Choroid plexus epithelial cell (primary cell): ENCODE measurements at regions not wholly inside any gene's neighbourhood (a gene's known extent, or its start where the extent isn't known, plus 50 kb on each side); places are given as distances from the start of the nearest gene placed in this dataset.
A peak's percentile ranks its signal among the peaks of the same experiment; 100 is the strongest.
"Not testable (repeated sequence)": the region's sequence is repeated elsewhere in the genome, so short reads cannot be mapped to it uniquely, and the experiment has no call there.

ENCODE experiments used
- DNase-seq: peaks from one replicate; pipeline ENCODE4 v3.0.0-alpha.2; 2010; ENCODE audit warnings: low read depth
- H3K4me3 ChIP-seq: 2 replicates; pipeline ENCODE4 v1.5.1; 2011; ENCODE audit warnings: low read depth, mild to moderate bottlenecking, control low read depth, low read length, moderate library complexity
- CTCF ChIP-seq: conservative IDR thresholded peaks from 2 replicates; pipeline ENCODE4 v1.5.1; 2011; ENCODE audit warnings: low read depth, mild to moderate bottlenecking, control low read depth, inconsistent platforms, low read length, moderate library complexity

DNA sequence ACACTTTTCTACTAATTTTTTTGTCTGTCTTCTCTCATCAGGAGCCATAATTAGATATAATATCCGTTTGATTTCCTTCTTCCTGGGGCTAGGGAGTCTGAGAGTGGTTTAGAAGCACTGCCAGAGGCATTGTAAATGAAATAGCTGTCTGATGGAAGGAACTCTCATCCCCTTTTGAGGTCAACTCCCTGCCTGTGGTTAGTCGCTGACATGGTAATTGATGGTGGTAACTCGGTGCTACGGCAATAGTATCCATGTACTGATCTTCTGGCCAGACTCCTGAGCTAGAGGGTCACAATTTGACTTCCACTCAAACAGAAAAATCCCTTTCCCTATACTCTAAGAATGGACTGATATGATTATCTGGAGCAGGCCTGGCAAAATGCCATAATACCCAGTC lies 108.1 kb upstream of the TRPC5 start:
- no peak for DNase-seq
- no peak for TF ChIP-seq CTCF
- no peak overlapping the region for H3K4me3 ChIP-seq

DNA sequence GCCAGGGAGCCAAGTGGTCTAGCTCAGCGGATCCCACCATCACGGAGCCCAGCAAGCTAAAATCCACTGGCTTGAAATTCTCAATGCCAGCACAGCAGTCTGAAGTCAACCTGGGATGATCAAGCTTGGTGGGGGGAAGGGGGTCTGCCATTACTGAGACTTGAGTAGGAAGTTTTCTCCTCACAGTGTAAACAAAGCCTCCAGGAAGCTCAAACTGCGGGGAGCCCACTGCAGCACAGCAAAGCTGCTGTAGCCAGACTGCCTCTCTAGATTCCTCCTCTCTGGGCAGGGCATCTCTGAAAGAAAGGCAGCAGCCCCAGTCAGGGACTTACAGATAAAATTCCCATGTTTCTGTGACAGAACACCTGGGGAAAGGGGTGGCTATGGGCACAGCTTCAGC lies 98.8 kb upstream of the TRPC5 start:
- not testable (repeated sequence) for H3K4me3 ChIP-seq, DNase-seq

DNA sequence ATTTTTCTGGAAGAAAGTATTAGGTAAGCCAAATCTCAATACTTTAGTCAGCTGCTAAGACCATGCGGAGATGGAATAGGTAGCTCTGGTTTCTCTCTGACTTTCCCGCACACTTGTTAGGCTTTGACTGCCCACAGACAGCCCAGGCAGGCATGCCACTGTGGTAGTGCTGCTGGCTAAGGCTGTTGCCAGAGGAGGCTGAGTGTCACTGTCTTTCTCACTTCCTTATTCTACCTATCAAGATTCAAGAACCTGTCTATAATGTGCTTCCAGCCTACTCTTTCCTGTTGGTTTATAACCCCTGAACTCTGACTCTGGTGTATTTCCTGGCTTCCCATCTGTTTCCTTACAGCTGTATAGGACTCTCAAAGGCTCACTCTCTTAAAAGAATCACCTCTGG lies 81.8 kb upstream of the TRPC5 start:
- TF ChIP-seq CTCF: no peak
- DNase-seq: no peak
- H3K4me3 ChIP-seq: no peak overlapping the region

DNA sequence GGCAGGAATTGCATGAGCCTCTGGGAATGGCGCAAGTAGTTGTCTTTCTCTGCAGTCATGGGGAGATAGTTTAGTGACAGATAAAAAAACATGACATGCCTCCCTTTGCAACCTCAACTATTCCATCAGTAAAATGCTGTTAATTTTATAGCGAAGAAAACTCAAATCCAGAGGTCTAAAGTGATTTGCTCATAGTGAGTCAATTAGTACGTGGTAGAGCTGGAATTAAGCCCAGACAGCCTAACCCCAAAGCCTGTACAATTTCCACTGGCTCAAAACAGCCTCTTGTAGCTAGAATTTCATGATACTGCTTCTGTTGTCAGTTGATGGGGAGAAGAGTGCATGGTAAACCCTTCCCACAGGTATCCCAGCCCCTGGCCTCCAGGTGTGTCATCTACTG lies 81.3 kb upstream of the TRPC5 start:
- DNase-seq: no peak
- H3K4me3 ChIP-seq: no peak overlapping the region
- no peak for TF ChIP-seq CTCF

GRCh38 chrX:112148397-112148796 lies 65.8 kb upstream of the TRPC5 start:
- TF ChIP-seq CTCF: no peak
- no peak overlapping the region for H3K4me3 ChIP-seq
- DNase-seq: no peak

- peak; percentile 25 for TF ChIP-seq CTCF
- no peak overlapping the region for H3K4me3 ChIP-seq
- DNase-seq: peak; percentile 0
These were observed 64.6 kb upstream of the TRPC5 start for GRCh38 chrX:112147206-112147605.

- no peak for TF ChIP-seq CTCF
- DNase-seq: no peak
These were observed 54.7 kb upstream of the TRPC5 start for GRCh38 chrX:112137276-112137675.

More at GRCh38 chrX:112137276-112137675, 54.7 kb upstream of the TRPC5 start:
- no peak overlapping the region for H3K4me3 ChIP-seq
